Stimulated activated CD8-positive, alpha-beta memory T cell treated with anti-CD3 and anti-CD28 coated beads, Interleukin-2, amount 100 ng/mL, for 1 hour (primary cell): ENCODE measurements at regions not wholly inside any gene's neighbourhood (a gene's known extent, or its start where the extent isn't known, plus 50 kb on each side); places are given as distances from the start of the nearest gene placed in this dataset.
A peak's percentile ranks its signal among the peaks of the same experiment; 100 is the strongest.
"Not testable (repeated sequence)": the region's sequence is repeated elsewhere in the genome, so short reads cannot be mapped to it uniquely, and the experiment has no call there.

ENCODE experiments used
- DNase-seq, 2 donors: peaks; one replicate each; pipeline ENCODE4 v3.0.0-alpha.2; 2020; ENCODE audit warnings: low read depth in 2 of 2

GRCh38 chr14:37891500-37891899 is 296.1 kb downstream of the TTC6 start:
- not testable (repeated sequence) for DNase-seq

GRCh38 chr14:37894463-37894862 is 299.0 kb downstream of the TTC6 start:
- no peak for DNase-seq

- no peak for DNase-seq
Observed at GRCh38 chr14:37899365-37899764, 303.9 kb downstream of the TTC6 start.

- no peak for DNase-seq
Observed at GRCh38 chr14:37900561-37900960, 305.1 kb downstream of the TTC6 start.

- DNase-seq: no peak
Observed at GRCh38 chr14:37901978-37902377, 305.7 kb upstream of the SSTR1 start.

- no peak for DNase-seq
Observed at GRCh38 chr14:37903343-37904191, 304.1 kb upstream of the SSTR1 start.

- no peak for DNase-seq
Observed at GRCh38 chr14:37924622-37925021, 283.1 kb upstream of the SSTR1 start.

GRCh38 chr14:37932008-37932407 is 275.7 kb upstream of the SSTR1 start:
- DNase-seq: no peak

- no peak for DNase-seq
Observed at GRCh38 chr14:37932481-37932880, 275.2 kb upstream of the SSTR1 start.

GRCh38 chr14:37936971-37937370 is 270.7 kb upstream of the SSTR1 start:
- no peak for DNase-seq

- no peak for DNase-seq
Observed at GRCh38 chr14:37939442-37940028, 268.2 kb upstream of the SSTR1 start.

- no peak for DNase-seq
Observed at GRCh38 chr14:37945959-37946358, 261.7 kb upstream of the SSTR1 start.

GRCh38 chr14:37946819-37947218 is 260.9 kb upstream of the SSTR1 start:
- no peak for DNase-seq

GRCh38 chr14:37948266-37948665 is 259.4 kb upstream of the SSTR1 start:
- no peak for DNase-seq

GRCh38 chr14:37968664-37969240 is 239.0 kb upstream of the SSTR1 start:
- no peak for DNase-seq

GRCh38 chr14:37969511-37969979 is 238.2 kb upstream of the SSTR1 start:
- DNase-seq: no peak

- no peak for DNase-seq
Observed at GRCh38 chr14:37970696-37971095, 237.0 kb upstream of the SSTR1 start.

GRCh38 chr14:37972941-37973887 is 234.5 kb upstream of the SSTR1 start:
- DNase-seq: no peak

GRCh38 chr14:37974421-37974820 is 233.3 kb upstream of the SSTR1 start:
- DNase-seq: no peak

GRCh38 chr14:37977481-37977880 is 230.2 kb upstream of the SSTR1 start:
- no peak for DNase-seq

- DNase-seq: peak; percentile 13 to 27
Observed at GRCh38 chr14:37985826-37986470, 221.8 kb upstream of the SSTR1 start.
